ENCODE measurements at regions not wholly inside any gene's neighbourhood (a gene's known extent, or its start where the extent isn't known, plus 50 kb on each side); places are given as distances from the start of the nearest gene placed in this dataset.
A peak's percentile ranks its signal among the peaks of the same experiment; 100 is the strongest.

GRCh38 chr1:30037251-30038118 lies 685.9 kb downstream of the MATN1 start:
- no peak for DNase-seq

- no peak for DNase-seq
These were observed 686.7 kb downstream of the MATN1 start for GRCh38 chr1:30036666-30037065.

GRCh38 chr1:30036229-30036547 lies 687.2 kb downstream of the MATN1 start:
- DNase-seq, result no peak

- DNase-seq, result no peak
These were observed 687.7 kb downstream of the MATN1 start for GRCh38 chr1:30035522-30036228.

- peak; percentile 24 for DNase-seq
These were observed 688.5 kb downstream of the MATN1 start for GRCh38 chr1:30034627-30035521.

GRCh38 chr1:30034105-30034626 lies 689.2 kb downstream of the MATN1 start:
- DNase-seq, result no peak

- DNase-seq, result no peak
These were observed 689.9 kb downstream of the MATN1 start for GRCh38 chr1:30033256-30034104.

- no peak for DNase-seq
These were observed 691.1 kb downstream of the MATN1 start for GRCh38 chr1:30032302-30032701.

- no peak for DNase-seq
These were observed 693.7 kb downstream of the MATN1 start for GRCh38 chr1:30029677-30030076.

- no peak for DNase-seq
These were observed 694.4 kb downstream of the MATN1 start for GRCh38 chr1:30028939-30029338.

- DNase-seq, result no peak
These were observed 695.1 kb downstream of the MATN1 start for GRCh38 chr1:30028283-30028682.

- DNase-seq, result no peak
These were observed 696.1 kb downstream of the MATN1 start for GRCh38 chr1:30027247-30027646.

- no peak for DNase-seq
These were observed 698.8 kb downstream of the MATN1 start for GRCh38 chr1:30024411-30025195.

- no peak for DNase-seq
These were observed 699.9 kb downstream of the MATN1 start for GRCh38 chr1:30023339-30024022.

GRCh38 chr1:30014031-30014430 lies 709.4 kb downstream of the MATN1 start:
- no peak for DNase-seq

- DNase-seq, result no peak
These were observed 710.6 kb downstream of the MATN1 start for GRCh38 chr1:30012455-30013440.

GRCh38 chr1:30011970-30012369 lies 711.4 kb downstream of the MATN1 start:
- no peak for DNase-seq

GRCh38 chr1:30010506-30011106 lies 712.8 kb downstream of the MATN1 start:
- no peak for DNase-seq

GRCh38 chr1:30009720-30010119 lies 713.7 kb downstream of the MATN1 start:
- DNase-seq, result no peak

Data from EL (cell line).